B cell (primary cell): ENCODE measurements at regions not wholly inside any gene's neighbourhood (a gene's known extent, or its start where the extent isn't known, plus 50 kb on each side); places are given as distances from the start of the nearest gene placed in this dataset.

Experiments
- ATAC-seq: fragments of 200-7000 bp; cut with Tn5 transposase; one replicate; pipeline ENCODE4 v1.10.0; 2021; ENCODE audit warnings: low read depth, mild to moderate bottlenecking, moderate number of reproducible peaks, moderate library complexity
- CTCF ChIA-PET: fragments of 350-600 bp; sonication (Branson Sonifier 250); formaldehyde crosslinking; loops from one replicate; lab custom pipeline; 2021; ENCODE audit warnings: antibody characterized with exemption, inconsistent platforms; lab: Charles Lee
- POLR2A ChIA-PET: fragments of 350-600 bp; sonication (Branson Sonifier 250); formaldehyde crosslinking; loops from one replicate; lab custom pipeline; 2021; ENCODE audit warnings: antibody characterized with exemption; lab: Charles Lee
- DNase-seq: peaks from one replicate; pipeline ENCODE4 v3.0.0; 2013
- H2AFZ ChIP-seq: 2 replicates; pipeline ENCODE4 v1.6.1; 2012; ENCODE audit warnings: mild to moderate bottlenecking, low read depth, low read length; ENCODE audit not compliant: insufficient read depth, poor library complexity, severe bottlenecking
- H3K27ac ChIP-seq, 2 donors: 1 replicate in 1 of 2; 2 replicates in 1 of 2; pipeline ENCODE4 v1.5.1; 2012 to 2013; ENCODE audit warnings: low read length in 2 of 2, mild to moderate bottlenecking in 2 of 2, moderate library complexity in 1 of 2
- H3K27me3 ChIP-seq, 4 experiments: fragments of 200-600 bp in 1 of 4; sonication (generic) in 1 of 4; replicated peaks in 1 of 4; 1 replicate in 2 of 4; 2 replicates in 2 of 4; pipeline versions ENCODE4 v1.6.1 to v1.7.0; 2013 to 2016; ENCODE audit warnings: low read length in 3 of 4, mild to moderate bottlenecking in 2 of 4, mixed read lengths in 1 of 4, moderate library complexity in 1 of 4; ENCODE audit not compliant: insufficient read depth in 4 of 4, control insufficient read depth in 3 of 4; ENCODE audit errors: control extremely low read depth in 1 of 4
- H3K36me3 ChIP-seq, 2 experiments: replicated peaks in 1 of 2; 1 replicate in 1 of 2; 2 replicates in 1 of 2; pipeline versions ENCODE4 v1.6.1 to v1.7.1; 2013; ENCODE audit warnings: low read length in 1 of 2; ENCODE audit not compliant: insufficient read depth in 2 of 2, control insufficient read depth in 1 of 2; ENCODE audit errors: control extremely low read depth in 1 of 2, extremely low read depth in 1 of 2
- H3K4me1 ChIP-seq, 2 donors: fragments of 200-600 bp in 1 of 2; sonication (generic) in 1 of 2; 1 replicate in 1 of 2; 2 replicates in 1 of 2; pipeline versions ENCODE4 v1.5.1 to v1.6.1; 2013 to 2017; ENCODE audit warnings: low read length in 2 of 2; ENCODE audit not compliant: control insufficient read depth in 2 of 2, insufficient read depth in 2 of 2
- H3K4me2 ChIP-seq: replicated peaks from 2 replicates; pipeline ENCODE3; 2012; ENCODE audit warnings: mild to moderate bottlenecking, low read depth, low read length; ENCODE audit not compliant: poor library complexity, severe bottlenecking
- H3K4me3 ChIP-seq, 5 experiments: fragments of 200-600 bp in 1 of 5; sonication (generic) in 1 of 5; 1 replicate in 3 of 5; 2 replicates in 2 of 5; pipeline versions ENCODE4 v1.5.1 to v1.7.0; 2011 to 2016; ENCODE audit warnings: low read length in 4 of 5, mild to moderate bottlenecking in 4 of 5, low read depth in 2 of 5, control low read depth in 1 of 5, moderate library complexity in 1 of 5; ENCODE audit not compliant: insufficient read depth in 1 of 5; ENCODE audit errors: control extremely low read depth in 1 of 5, extremely low read depth in 1 of 5
- H3K79me2 ChIP-seq: fragments of 200-600 bp; sonication (generic); one replicate; pipeline ENCODE4 v1.6.0; 2016; ENCODE audit warnings: low read length; ENCODE audit not compliant: control insufficient read depth, insufficient read depth
- H3K9ac ChIP-seq: fragments of 200-600 bp; sonication (generic); 2 replicates; pipeline ENCODE4 v1.6.1; 2017; ENCODE audit warnings: mild to moderate bottlenecking, low read length, moderate library complexity
- H3K9me3 ChIP-seq, 3 donors: one replicate each; pipeline versions ENCODE4 v1.6.1 to v1.7.1; 2013; ENCODE audit warnings: low read length in 2 of 3; ENCODE audit not compliant: control insufficient read depth in 2 of 3, insufficient read depth in 1 of 3; ENCODE audit errors: control extremely low read depth in 1 of 3
- H4K20me1 ChIP-seq: 2 replicates; pipeline ENCODE4 v1.6.0; 2012; ENCODE audit warnings: mild to moderate bottlenecking, low read length; ENCODE audit not compliant: insufficient read depth, control insufficient read depth, poor library complexity, severe bottlenecking
- H3K27ac Mint-ChIP-seq: one replicate; pipeline ENCODE4 v1.8.0; 2021; ENCODE audit warnings: mixed read lengths
- H3K27me3 Mint-ChIP-seq: one replicate; pipeline ENCODE4 v1.8.0; 2021; ENCODE audit warnings: mixed read lengths
- H3K4me1 Mint-ChIP-seq: one replicate; pipeline ENCODE4 v1.8.0; 2021; ENCODE audit warnings: mixed read lengths
- H3K4me3 Mint-ChIP-seq: one replicate; pipeline ENCODE4 v1.8.0; 2021; ENCODE audit warnings: mixed read lengths
- H3K9me3 Mint-ChIP-seq: one replicate; pipeline ENCODE4 v1.8.0; 2022; ENCODE audit warnings: mixed read lengths; ENCODE audit not compliant: insufficient read depth
- CTCF ChIP-seq: fragments of 200-600 bp; IDR thresholded peaks from one replicate; pipeline ENCODE4 v1.8.0; 2022; ENCODE audit warnings: antibody characterized with exemption, mild to moderate bottlenecking
- EZH2 ChIP-seq: IDR thresholded peaks from 2 replicates; pipeline ENCODE4 v1.6.1; 2012; ENCODE audit warnings: borderline replicate concordance, low read depth, mild to moderate bottlenecking, moderate library complexity, low read length; ENCODE audit not compliant: insufficient read depth, poor library complexity, severe bottlenecking
- WGBS: methylation state at CpG from one replicate; pipeline ENCODE4 v1.1.5; 2013; ENCODE audit warnings: missing lambda C conversion rate; ENCODE audit not compliant: insufficient coverage; 5-methylcytosine and 5-hydroxymethylcytosine counted together
- intact Hi-C: fragments of 100-400 bp; cut with micrococcal nuclease; formaldehyde crosslinking; loops from one replicate; pipeline ENCODE4 v1.10.0; 2022

DNA sequence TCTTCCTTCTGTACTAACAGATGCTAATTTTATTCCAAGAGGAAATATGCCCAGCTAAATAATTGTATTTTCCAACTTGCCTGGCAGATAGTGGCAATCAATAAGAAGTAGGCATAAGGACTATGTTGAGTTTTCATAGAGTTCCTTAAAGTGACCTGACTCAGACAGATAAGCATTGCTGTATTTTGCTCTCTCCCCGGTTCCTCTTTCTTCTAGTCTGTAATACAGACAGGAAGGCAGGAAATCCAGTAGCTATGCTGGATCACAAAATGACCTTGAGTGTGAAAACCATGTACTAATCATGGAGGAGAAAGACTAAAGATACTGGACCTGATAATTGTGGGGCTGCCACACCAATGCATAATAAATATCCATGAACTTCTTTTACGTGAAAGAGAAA is 701.7 kb downstream of the CETN3 start:
- H3K4me2 ChIP-seq: no peak overlapping the region
- DNase-seq (peak; percentile 35), ATAC-seq (peak; percentile 41)
- intact Hi-C loops: no loop called here
- no peaks in the 10 kb centered on the region for H3K36me3 ChIP-seq
- peaks cover 0 to 8% of the 10 kb centered on the region in 2 donors for H3K4me1 ChIP-seq
- H2AFZ ChIP-seq: no peak overlapping the region
- no peaks in the 10 kb centered on the region for H3K9me3 Mint-ChIP-seq
- POLR2A ChIA-PET: interaction anchor here (0.6 kb wide), 1 partner anchor 15 kb away, joined by 3 read pairs; no protein-coding TSS in a partner anchor
- H3K4me3 ChIP-seq: no peak overlapping the region
- H3K27me3 ChIP-seq: no peaks in the 10 kb centered on the region
- peaks cover 4% of the 10 kb centered on the region for H3K4me1 Mint-ChIP-seq
- no peaks in the 10 kb centered on the region for H4K20me1 ChIP-seq
- WGBS: no CpG with 5 or more reads among the region's 2 CpGs
- H3K9me3 ChIP-seq: no peaks in the 10 kb centered on the region
- H3K79me2 ChIP-seq: no peaks in the 10 kb centered on the region
- no peak overlapping the region for H3K4me3 Mint-ChIP-seq
- no peak overlapping the region for H3K27ac Mint-ChIP-seq
- CTCF ChIA-PET: no interaction called here
- H3K27me3 Mint-ChIP-seq: peaks cover 15% of the 10 kb centered on the region
- no peak overlapping the region for H3K27ac ChIP-seq
- TF ChIP-seq CTCF (no peak), EZH2 (no peak)
- no peak overlapping the region for H3K9ac ChIP-seq

GRCh38 chr5:89706731-89707130 is 702.8 kb downstream of the CETN3 start:
- no peak overlapping the region for H2AFZ ChIP-seq
- H3K36me3 ChIP-seq: no peaks in the 10 kb centered on the region
- no peaks in the 10 kb centered on the region for H3K9me3 ChIP-seq
- no peaks in the 10 kb centered on the region for H3K9me3 Mint-ChIP-seq
- intact Hi-C loops: no loop called here
- CTCF ChIA-PET: interaction anchor here (2.0 kb wide), 1 partner anchor 8 kb away, joined by 4 read pairs; no protein-coding TSS in a partner anchor
- H3K9ac ChIP-seq: no peak overlapping the region
- peaks cover 4% of the 10 kb centered on the region for H3K4me1 Mint-ChIP-seq
- H3K27ac ChIP-seq: no peak overlapping the region
- no peaks in the 10 kb centered on the region for H4K20me1 ChIP-seq
- H3K27ac Mint-ChIP-seq: no peak overlapping the region
- H3K4me2 ChIP-seq: no peak overlapping the region
- peaks cover 15% of the 10 kb centered on the region for H3K27me3 Mint-ChIP-seq
- POLR2A ChIA-PET: no interaction called here
- TF ChIP-seq EZH2: no peak
- no peak for TF ChIP-seq CTCF
- no peak overlapping the region for H3K4me3 ChIP-seq
- ATAC-seq (no peak), DNase-seq (no peak)
- no CpG with 5 or more reads among the region's 1 CpG for WGBS
- H3K4me3 Mint-ChIP-seq: no peak overlapping the region
- peaks cover 0 to 8% of the 10 kb centered on the region in 2 donors for H3K4me1 ChIP-seq
- H3K27me3 ChIP-seq: no peaks in the 10 kb centered on the region
- H3K79me2 ChIP-seq: no peaks in the 10 kb centered on the region
